SH-SY5Y (cell line): ENCODE measurements at regions not wholly inside any gene's neighbourhood (a gene's known extent, or its start where the extent isn't known, plus 50 kb on each side); places are given as distances from the start of the nearest gene placed in this dataset.

Experiments used
- GATA2 ChIP-seq: IDR thresholded peaks from 2 replicates; pipeline ENCODE4 v1.6.1; 2011; ENCODE audit warnings: mild to moderate bottlenecking, low read depth, low read length
- GATA3 ChIP-seq: IDR thresholded peaks from 2 replicates; pipeline ENCODE4 v1.6.1; 2011; ENCODE audit warnings: low read depth, mild to moderate bottlenecking, low read length, moderate library complexity

DNA sequence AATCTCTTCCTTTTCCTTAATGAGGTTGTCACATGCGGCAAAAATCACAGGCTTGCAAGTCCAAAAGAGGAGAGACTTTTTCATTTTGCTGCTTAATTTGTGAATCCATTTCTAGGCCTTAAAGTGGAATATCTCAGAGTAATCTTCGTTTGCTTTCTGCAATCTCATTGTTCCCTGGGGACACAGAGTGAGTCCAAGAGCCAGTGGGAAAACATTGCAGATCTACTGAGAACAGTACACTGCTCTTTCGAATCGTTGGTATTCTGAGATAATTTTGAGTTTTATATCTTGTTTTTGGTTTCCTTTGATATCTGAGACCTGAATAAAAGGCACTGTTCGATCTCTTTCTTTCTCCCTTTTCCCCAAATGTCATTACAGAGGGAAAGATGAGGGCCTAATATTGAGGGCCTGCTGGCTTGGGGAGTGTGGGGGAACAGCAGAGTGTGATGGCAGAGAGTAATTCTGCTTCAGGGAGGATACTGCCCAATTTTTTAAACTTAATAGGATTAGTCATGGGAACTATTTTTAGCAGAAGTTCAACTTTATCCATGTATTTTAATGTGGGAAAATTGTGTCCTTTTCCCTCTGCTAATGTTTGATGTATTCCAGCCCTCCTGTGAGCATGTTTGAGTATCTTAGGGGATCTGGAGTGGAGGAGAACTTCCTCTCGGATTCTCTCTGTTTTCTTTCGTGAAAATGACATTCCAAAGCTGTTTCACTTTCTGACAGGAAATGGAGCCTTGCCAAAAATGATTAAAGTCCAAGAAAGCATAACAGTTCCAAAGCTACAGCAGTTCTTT is 418.2 kb upstream of the ZEB2 start:
- TF ChIP-seq GATA3, result no peak
- no peak for TF ChIP-seq GATA2

DNA sequence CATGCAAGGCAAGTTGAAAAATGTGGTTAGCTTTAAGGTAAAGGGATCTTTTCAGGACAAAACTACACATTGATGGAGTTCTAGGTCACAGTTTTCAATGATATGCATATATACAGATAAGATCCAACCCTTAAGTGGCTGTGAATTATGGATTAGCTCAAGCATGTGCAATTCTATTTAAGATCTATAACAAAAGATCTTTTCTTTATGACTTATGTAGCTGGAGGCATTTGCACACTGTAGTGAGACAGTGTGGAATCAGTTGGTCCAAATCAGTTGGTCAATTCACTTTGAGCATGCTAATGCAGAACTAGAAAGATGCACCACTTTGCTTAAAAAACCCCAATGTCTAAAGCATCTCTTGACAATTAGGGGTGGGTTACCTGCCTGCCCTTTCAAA is 417.1 kb upstream of the ZEB2 start:
- TF ChIP-seq GATA3 (no peak), GATA2 (no peak)

DNA sequence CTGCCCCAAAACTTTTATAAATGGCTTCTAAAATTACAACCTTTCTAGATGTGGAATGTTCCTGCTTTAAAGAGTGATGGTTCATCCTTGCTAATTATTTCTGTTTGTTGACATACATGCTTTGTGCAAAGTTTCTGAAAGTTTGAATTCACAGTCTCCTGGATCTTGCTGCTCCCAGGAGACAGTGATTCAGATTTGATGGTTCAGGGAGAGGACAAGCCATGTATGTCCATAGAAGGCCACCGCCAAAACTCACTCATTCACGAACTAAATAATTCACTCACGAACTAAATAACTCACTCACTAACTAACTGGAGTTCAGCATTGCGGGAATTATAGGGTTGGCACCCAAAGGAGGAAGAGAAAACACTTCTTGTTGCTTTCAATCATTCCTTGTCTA is 416.5 kb upstream of the ZEB2 start:
- no peak for TF ChIP-seq GATA2
- TF ChIP-seq GATA3, result no peak

DNA sequence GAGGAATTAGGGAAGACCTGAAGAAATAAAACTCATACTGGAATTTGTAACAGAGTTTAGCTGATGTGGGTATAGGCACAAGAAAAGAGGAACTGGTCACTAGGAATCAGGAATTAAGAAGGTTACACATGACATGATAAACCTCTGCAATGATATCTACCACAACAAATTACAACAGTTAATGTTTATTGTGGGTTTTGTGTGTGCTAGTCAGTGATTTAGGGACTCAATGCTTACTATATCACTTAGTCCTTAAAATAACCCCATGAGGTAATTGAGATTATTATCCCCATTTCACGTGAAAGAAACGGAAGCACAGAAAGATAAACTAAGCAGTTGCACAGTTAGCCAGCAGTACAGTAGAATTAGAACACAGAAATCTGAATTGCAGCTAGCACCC is 415.8 kb upstream of the ZEB2 start:
- no peak for TF ChIP-seq GATA2
- TF ChIP-seq GATA3, result no peak

DNA sequence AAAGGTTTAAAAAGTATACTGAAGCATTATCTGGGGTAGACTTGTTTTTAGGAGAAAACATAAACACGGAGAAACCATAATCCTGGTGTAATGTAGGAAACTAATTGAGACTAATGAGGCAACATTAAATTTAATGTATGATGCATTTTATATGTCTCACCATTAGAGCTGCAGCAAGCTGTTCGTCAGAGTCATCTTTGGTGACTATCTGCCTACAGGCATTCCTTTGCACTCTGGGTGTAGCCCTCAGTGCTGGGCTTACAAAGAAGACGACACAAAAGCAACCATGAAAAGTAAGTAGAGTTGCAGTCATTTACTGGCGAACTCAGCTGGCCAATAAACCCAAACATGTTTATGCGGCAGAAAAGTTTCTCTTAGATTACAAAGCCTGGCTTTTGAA is 415.3 kb upstream of the ZEB2 start:
- no peak for TF ChIP-seq GATA3
- no peak for TF ChIP-seq GATA2

DNA sequence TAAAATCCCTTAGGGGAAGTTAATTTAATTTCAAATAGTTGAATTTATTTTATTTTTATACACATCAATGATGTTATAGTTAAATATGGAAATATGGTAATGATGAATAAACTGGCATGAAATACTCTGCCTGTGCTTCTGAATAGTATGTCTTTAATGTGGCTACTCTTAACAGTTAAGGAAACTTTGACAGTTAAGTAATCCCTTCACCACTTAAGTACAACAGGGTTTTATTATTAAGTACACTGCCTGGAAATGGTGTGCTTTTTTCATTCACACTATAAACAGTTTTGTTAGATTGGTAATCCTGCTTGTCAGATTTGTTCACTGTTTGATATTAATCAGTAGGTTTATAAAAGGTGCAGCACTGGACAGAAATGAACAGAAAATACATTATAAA is 412.0 kb upstream of the ZEB2 start:
- no peak for TF ChIP-seq GATA3
- TF ChIP-seq GATA2, result no peak

DNA sequence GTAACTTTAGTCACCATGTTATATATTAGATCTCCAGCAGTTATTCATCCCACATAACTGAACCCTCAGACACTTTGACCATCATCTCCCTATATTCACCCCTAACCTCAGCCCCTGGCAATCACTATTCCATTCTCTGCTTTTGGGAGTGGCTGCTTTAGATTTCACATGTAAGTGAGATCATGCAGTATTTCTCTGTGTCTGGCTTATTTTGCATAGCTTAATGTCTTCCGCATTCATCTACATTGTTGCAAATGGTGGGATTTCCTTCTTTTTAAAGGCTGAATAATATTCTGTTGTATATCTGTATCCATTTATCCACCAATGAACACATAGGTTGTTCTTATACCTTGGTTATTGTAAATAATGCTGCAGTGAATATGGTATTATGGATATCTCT is 411.6 kb upstream of the ZEB2 start:
- TF ChIP-seq GATA2 (no peak), GATA3 (no peak)

DNA sequence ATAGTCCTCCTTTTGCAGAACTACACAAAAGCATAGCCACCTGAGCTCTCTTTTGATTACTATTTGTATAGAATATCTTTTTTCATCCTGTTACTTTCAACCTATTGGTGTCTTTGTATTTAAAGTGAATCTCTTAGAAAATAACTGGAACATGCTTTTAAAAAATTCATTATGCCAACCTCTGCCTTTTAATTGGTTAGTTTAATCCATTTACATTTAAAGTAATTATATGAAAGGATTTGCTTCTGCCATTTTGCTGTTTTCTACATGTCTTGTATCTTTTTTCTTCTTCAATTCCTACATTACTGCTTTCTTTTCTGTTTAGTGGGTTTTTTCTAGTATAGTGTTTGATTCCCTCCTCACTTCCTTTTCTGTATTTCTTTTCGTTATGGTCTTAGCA is 407.5 kb upstream of the ZEB2 start:
- TF ChIP-seq GATA3 (no peak), GATA2 (no peak)

DNA sequence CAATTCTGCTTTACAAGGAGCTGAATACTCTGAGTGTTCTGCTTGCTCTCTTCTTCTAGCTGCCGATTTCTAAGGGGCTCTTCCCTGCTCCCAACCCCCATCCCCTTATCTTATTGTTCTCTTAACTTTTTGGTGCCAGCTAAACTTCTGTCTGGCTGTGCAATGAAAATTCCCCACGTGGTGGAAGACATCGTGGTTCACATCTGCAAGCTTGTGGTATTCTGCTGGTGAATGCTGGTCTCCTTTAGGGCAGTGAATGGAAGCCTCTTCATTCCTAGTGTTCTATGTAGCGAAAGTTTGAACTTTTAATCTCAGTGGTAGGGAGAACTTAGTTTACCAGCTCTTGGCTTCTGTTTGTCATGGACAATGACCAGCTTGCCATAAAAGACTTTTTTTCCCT is 406.0 kb upstream of the ZEB2 start:
- TF ChIP-seq GATA3, result no peak
- TF ChIP-seq GATA2, result no peak

DNA sequence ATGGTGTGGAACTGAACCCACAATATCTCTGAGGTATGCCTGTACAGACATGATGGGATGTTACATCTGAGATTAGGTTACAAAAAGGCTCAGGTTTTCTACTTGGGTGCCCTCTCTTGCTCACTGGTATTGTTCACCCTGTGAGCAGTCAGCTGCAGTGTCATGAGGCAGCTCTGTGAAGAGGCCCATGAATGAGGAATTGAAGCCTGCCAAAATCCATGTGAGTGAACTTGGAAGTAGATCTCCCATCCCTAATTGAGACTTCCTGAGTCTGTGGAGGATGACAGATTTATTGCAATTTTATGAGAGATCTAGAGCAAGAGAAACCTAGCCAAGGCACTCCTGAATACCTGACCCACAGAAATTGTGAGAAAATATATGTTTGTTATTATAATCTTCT is 404.9 kb upstream of the ZEB2 start:
- TF ChIP-seq GATA2 (no peak), GATA3 (no peak)

DNA sequence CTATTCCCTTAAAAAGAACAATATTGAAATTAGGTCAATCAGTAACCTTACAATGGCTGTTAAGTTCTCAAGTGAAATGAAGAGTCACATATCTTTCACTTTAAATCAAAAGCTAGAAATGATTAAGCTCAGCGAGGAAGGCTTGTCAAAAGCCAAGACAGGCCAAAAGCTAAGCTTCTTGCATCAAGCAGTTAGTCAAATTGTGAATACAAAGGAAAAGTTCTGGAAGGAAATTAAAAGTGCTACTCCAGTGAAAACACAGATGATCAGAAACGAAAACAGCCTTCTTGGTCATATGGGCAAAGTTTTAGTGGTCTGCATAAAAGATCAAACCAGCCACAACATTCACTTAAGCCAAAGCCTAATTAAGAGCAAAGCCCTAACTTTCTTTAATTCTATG is 402.6 kb upstream of the ZEB2 start:
- no peak for TF ChIP-seq GATA2
- TF ChIP-seq GATA3, result no peak

DNA sequence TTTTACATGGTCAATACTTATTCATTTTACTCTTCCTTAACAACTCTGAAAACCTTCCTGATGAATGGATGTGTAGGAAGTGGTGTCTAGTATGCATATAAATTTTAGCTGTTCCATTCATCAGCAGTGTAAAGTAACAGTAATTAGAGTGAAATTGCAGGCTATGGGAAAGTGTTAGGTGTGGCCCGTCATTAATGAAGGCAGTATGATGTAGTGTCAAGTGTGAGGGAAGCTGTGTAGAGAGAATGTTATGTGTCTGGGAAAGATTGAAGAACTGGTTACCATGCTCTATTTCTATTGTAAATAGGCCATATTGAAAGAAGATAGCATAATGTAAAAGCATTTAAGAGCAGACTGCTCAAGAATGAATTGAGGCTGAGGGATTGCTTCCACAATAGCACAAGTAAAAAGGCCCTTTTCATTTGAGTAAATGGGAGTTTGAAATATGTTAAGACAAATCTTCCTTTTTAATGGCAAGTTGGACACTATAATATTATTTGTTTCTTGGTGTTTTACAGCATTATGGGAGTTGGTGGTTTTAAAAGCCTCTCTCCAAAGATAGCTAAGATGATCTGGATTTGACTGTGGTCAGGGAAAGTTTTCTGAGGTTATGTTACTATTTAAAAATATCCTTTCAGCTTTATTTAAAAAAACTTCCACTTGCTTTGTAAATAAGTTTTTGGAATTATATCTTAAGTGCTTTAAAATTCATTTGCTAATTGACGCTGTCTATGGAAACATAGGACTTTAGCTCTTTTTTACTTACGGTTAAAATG is 401.0 kb upstream of the ZEB2 start:
- no peak for TF ChIP-seq GATA2
- TF ChIP-seq GATA3, result no peak

DNA sequence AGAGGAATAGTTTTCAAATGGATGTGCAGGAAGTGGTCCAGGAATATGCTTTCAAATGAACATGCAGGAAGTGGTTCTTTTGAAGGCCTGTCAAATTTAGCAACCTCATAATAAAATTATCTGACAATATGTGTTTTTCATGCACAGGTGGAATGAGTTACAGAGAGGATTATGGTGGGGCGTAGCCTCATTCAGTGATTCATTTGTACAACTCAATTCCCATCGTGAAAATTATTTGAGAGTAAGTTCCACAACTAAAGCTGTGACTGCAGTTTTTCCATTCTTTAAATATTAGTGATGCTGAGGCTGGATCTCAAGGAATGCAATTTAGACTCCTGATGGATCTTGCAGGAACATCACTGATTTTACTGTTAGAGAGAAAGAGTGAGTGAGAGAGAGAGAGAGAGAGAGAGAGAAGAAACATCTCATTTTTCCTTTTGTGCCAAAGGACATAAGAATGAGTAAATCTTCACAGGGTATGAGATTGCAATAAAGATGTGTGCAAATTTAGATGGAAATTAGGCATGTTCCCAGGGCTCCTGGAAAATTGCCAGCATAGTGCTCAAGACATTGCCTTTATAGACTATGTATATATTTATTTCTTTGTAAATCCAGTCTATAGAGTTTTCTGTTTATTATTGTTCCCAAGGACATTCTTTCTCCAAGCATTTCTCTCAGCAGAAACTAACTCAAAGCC is 394.9 kb upstream of the ZEB2 start:
- TF ChIP-seq GATA2 (no peak), GATA3 (no peak)

DNA sequence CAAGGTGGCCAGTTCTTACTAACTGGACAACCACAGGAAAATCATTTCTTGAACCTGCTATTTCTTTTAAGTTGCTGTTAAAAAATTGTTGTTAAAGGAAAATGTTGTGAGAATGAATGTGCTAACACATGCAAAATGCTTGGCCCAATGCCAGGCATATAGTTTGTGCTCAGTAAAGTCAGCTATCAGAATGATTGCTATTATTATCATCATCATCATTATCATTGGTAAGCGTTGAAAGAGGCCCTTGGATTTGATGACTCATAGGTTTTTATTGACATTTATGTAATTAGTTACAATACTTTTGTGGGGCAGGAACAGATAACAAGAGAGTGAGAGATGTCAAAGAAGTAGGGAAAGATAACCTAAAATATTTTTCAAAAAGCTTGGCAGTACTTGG is 394.2 kb upstream of the ZEB2 start:
- TF ChIP-seq GATA2 (no peak), GATA3 (no peak)
